CD14-positive monocyte (primary cell): ENCODE measurements at regions not wholly inside any gene's neighbourhood (a gene's known extent, or its start where the extent isn't known, plus 50 kb on each side); places are given as distances from the start of the nearest gene placed in this dataset.

Experiments
- DNase-seq, 3 donors: peaks; one replicate each; pipeline ENCODE4 v3.0.0-alpha.2; 2011 to 2022
- H2AFZ ChIP-seq: 2 replicates; pipeline ENCODE4 v1.6.0; 2012; ENCODE audit warnings: mild to moderate bottlenecking, low read depth, low read length, inconsistent platforms; ENCODE audit not compliant: insufficient read depth, poor library complexity, severe bottlenecking
- H3K27ac ChIP-seq, 2 donors: 1 replicate in 1 of 2; 2 replicates in 1 of 2; pipeline ENCODE4 v1.5.1; 2012 to 2013; ENCODE audit warnings: low read length in 2 of 2, control low read depth in 1 of 2, inconsistent platforms in 1 of 2, low read depth in 1 of 2, mild to moderate bottlenecking in 1 of 2
- H3K27me3 ChIP-seq, 2 donors: one replicate each; pipeline versions ENCODE4 v1.6.0 to v1.6.1; 2011 to 2013; ENCODE audit warnings: low read length in 2 of 2; ENCODE audit not compliant: control insufficient read depth in 2 of 2, insufficient read depth in 2 of 2
- H3K36me3 ChIP-seq, 2 donors: replicated peaks in 1 of 2; 1 replicate in 1 of 2; 2 replicates in 1 of 2; pipeline versions ENCODE4 v1.5.1 to v1.6.1; 2012 to 2013; ENCODE audit warnings: low read length in 2 of 2, control low read depth in 1 of 2, inconsistent platforms in 1 of 2, mild to moderate bottlenecking in 1 of 2; ENCODE audit not compliant: insufficient read depth in 2 of 2, control insufficient read depth in 1 of 2
- H3K4me1 ChIP-seq, 2 donors: 1 replicate in 1 of 2; 2 replicates in 1 of 2; pipeline versions ENCODE4 v1.5.1 to v1.6.1; 2012 to 2013; ENCODE audit warnings: low read length in 2 of 2, control low read depth in 1 of 2, inconsistent platforms in 1 of 2, mild to moderate bottlenecking in 1 of 2, moderate library complexity in 1 of 2; ENCODE audit not compliant: insufficient read depth in 2 of 2, control insufficient read depth in 1 of 2
- H3K4me2 ChIP-seq: replicated peaks from 2 replicates; pipeline ENCODE3; 2012; ENCODE audit warnings: low read length, moderate library complexity, mild to moderate bottlenecking; ENCODE audit not compliant: poor library complexity, severe bottlenecking; ENCODE audit errors: extremely low read depth
- H3K4me3 ChIP-seq, 3 experiments: fragments of 200-600 bp in 1 of 3; sonication (generic) in 1 of 3; replicated peaks in 1 of 3; 1 replicate in 2 of 3; 2 replicates in 1 of 3; pipeline ENCODE4 v1.5.1; 2011 to 2013; ENCODE audit warnings: low read length in 3 of 3, mild to moderate bottlenecking in 3 of 3, control low read depth in 2 of 3, low read depth in 2 of 3, inconsistent platforms in 1 of 3, moderate library complexity in 1 of 3
- H3K79me2 ChIP-seq: 2 replicates; pipeline ENCODE4 v1.6.0; 2012; ENCODE audit warnings: mild to moderate bottlenecking, control low read depth, inconsistent platforms, low read length, moderate library complexity; ENCODE audit not compliant: insufficient read depth
- H3K9ac ChIP-seq: 2 replicates; pipeline ENCODE4 v1.6.0; 2017; ENCODE audit warnings: low read length, mild to moderate bottlenecking; ENCODE audit not compliant: insufficient read depth, poor library complexity, severe bottlenecking
- H3K9me3 ChIP-seq, 2 donors: replicated peaks in 1 of 2; 1 replicate in 1 of 2; 2 replicates in 1 of 2; pipeline versions ENCODE4 v1.5.1 to v1.6.1; 2012 to 2013; ENCODE audit warnings: low read length in 2 of 2, control low read depth in 1 of 2; ENCODE audit not compliant: control insufficient read depth in 1 of 2, insufficient read depth in 1 of 2
- H4K20me1 ChIP-seq: 2 replicates; pipeline ENCODE4 v1.6.0; 2012; ENCODE audit warnings: mild to moderate bottlenecking, low read length, control low read depth, moderate library complexity; ENCODE audit not compliant: insufficient read depth
- H3K27ac Mint-ChIP-seq, 7 donors: one replicate each; pipeline ENCODE4 v1.8.0; 2020; ENCODE audit warnings: mild to moderate bottlenecking in 7 of 7, mixed read lengths in 7 of 7, moderate library complexity in 6 of 7, inconsistent platforms in 2 of 7
- H3K27me3 Mint-ChIP-seq, 3 donors: one replicate each; pipeline ENCODE4 v1.8.0; 2021 to 2022; ENCODE audit warnings: low read depth in 3 of 3, mild to moderate bottlenecking in 3 of 3, mixed read lengths in 3 of 3, moderate library complexity in 3 of 3, inconsistent platforms in 1 of 3
- H3K36me3 Mint-ChIP-seq, 2 donors: one replicate each; pipeline ENCODE4 v1.8.0; 2020; ENCODE audit warnings: mixed read lengths in 2 of 2, inconsistent platforms in 1 of 2, mild to moderate bottlenecking in 1 of 2
- H3K4me1 Mint-ChIP-seq: one replicate; pipeline ENCODE4 v1.8.0; 2020; ENCODE audit warnings: mild to moderate bottlenecking, mixed read lengths
- H3K4me3 Mint-ChIP-seq, 2 donors: one replicate each; pipeline ENCODE4 v1.8.0; 2020; ENCODE audit warnings: mild to moderate bottlenecking in 2 of 2, mixed read lengths in 2 of 2, moderate library complexity in 1 of 2
- H3K9me3 Mint-ChIP-seq, 7 donors: one replicate each; pipeline ENCODE4 v1.8.0; 2020 to 2022; ENCODE audit warnings: mixed read lengths in 7 of 7, mild to moderate bottlenecking in 6 of 7, moderate library complexity in 6 of 7, inconsistent platforms in 2 of 7
- WGBS: methylation state at CpG from one replicate; pipeline ENCODE4 v1.1.5; 2013; ENCODE audit warnings: missing lambda C conversion rate; ENCODE audit not compliant: insufficient coverage; 5-methylcytosine and 5-hydroxymethylcytosine counted together
- intact Hi-C, 2 donors: fragments of 100-400 bp; cut with micrococcal nuclease; formaldehyde crosslinking; loops; one replicate each; pipeline versions ENCODE4 v1.15.0 to v1.15.1; 2023
- TF ChIP-seq, protein P1 (sequence below): fragments of 200-600 bp; IDR thresholded peaks from one replicate; pipeline ENCODE4 v1.8.0; 2022; ENCODE audit warnings: antibody characterized with exemption, mild to moderate bottlenecking

DNA sequence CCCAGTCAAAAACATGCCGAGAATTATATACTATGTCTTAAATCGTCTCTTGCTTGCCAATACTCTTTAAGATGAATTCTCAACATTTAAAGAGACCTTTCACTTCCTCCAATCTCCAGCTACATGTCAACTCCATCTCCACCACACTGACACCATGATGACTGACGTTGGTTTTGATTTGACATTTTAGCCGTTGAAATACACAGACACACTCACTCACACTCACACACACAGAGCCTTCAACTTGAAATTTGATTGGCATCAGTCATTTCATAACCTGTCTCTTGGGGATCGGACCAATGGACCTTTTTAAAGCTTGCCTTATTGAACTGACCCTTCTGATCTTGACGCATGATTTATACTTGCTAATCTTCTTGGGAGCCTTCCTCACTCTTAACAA, 230.8 kb upstream of the PIK3C3 start:
- no peak overlapping the region for H3K4me3 Mint-ChIP-seq
- H3K27me3 ChIP-seq: no peaks in the 10 kb centered on the region

DNA sequence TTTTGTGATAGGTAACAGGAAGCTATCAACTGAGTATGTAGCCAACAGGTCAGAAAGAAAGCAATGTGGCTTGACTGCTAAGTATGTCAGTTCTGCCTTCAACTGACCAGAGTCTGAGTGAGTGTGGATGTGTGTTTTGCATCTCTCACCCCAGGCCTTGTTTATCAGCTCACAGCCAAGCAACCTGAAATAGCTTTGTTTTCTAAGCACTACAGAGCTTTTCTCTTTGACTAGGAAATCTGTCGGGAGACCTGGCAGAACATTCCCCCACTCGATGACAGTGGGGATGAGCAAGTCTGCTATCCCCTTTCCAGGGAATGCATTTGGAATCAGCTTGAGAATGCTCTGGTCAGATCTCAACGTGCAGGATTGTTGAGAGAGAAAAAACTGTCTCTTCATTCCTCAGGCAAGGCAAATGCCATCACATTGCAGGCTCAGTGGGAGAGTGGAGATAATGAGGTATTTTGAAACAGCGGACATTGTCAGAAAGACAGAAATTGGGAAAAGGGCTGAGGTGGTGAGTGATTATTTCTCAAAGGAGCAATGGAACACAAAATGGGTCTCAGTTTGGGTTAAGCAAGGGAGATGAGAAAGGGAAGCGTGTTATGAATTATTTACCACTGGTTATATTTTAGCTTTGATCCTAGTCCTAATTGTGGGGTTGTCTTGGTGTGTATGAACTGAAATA, 233.8 kb upstream of the PIK3C3 start:
- WGBS: 100% methylated on average over 3 of the region's 5 CpGs
- Mint-ChIP-seq H3K9me3 (peaks cover 0 to 9% (median 0%) of the 10 kb centered on the region in 7 donors), H3K4me3 (no peak overlapping the region), H3K4me1 (no peaks in the 10 kb centered on the region), H3K27me3 (no peaks in the 10 kb centered on the region), H3K36me3 (no peaks in the 10 kb centered on the region), H3K27ac (no peak overlapping the region)
- TF ChIP-seq, protein P1, sequence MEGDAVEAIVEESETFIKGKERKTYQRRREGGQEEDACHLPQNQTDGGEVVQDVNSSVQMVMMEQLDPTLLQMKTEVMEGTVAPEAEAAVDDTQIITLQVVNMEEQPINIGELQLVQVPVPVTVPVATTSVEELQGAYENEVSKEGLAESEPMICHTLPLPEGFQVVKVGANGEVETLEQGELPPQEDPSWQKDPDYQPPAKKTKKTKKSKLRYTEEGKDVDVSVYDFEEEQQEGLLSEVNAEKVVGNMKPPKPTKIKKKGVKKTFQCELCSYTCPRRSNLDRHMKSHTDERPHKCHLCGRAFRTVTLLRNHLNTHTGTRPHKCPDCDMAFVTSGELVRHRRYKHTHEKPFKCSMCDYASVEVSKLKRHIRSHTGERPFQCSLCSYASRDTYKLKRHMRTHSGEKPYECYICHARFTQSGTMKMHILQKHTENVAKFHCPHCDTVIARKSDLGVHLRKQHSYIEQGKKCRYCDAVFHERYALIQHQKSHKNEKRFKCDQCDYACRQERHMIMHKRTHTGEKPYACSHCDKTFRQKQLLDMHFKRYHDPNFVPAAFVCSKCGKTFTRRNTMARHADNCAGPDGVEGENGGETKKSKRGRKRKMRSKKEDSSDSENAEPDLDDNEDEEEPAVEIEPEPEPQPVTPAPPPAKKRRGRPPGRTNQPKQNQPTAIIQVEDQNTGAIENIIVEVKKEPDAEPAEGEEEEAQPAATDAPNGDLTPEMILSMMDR: no peak
- Histone ChIP-seq H3K79me2 (no peaks in the 10 kb centered on the region), H3K36me3 (no peaks in the 10 kb centered on the region), H3K4me1 (no peaks in the 10 kb centered on the region), H3K4me2 (no peak overlapping the region), H3K4me3 (no peak overlapping the region), H3K9me3 (no peaks in the 10 kb centered on the region), H3K9ac (no peak overlapping the region), H4K20me1 (no peaks in the 10 kb centered on the region), H2AFZ (no peak overlapping the region), H3K27me3 (no peaks in the 10 kb centered on the region), H3K27ac (no peak overlapping the region)
- no peak for DNase-seq
- intact Hi-C loops: no loop called here

More for the DNA sequence above, 230.8 kb upstream of the PIK3C3 start:
- no peak for DNase-seq
- Histone ChIP-seq H3K9ac (no peak overlapping the region), H3K4me2 (no peak overlapping the region), H3K4me1 (no peaks in the 10 kb centered on the region), H3K4me3 (no peak overlapping the region), H4K20me1 (no peaks in the 10 kb centered on the region), H3K36me3 (no peaks in the 10 kb centered on the region), H3K27ac (no peak overlapping the region), H3K9me3 (no peaks in the 10 kb centered on the region), H2AFZ (no peak overlapping the region), H3K79me2 (no peaks in the 10 kb centered on the region)
- 87% methylated on average over 4 of the region's 6 CpGs for WGBS
- intact Hi-C loops: no loop called here
- H3K4me1 Mint-ChIP-seq: no peaks in the 10 kb centered on the region
- peaks cover 0 to 1% (median 0%) of the 10 kb centered on the region in 3 donors for H3K27me3 Mint-ChIP-seq
- TF ChIP-seq, protein P1: no peak
- H3K9me3 Mint-ChIP-seq: peaks cover 0 to 9% (median 0%) of the 10 kb centered on the region in 7 donors
- H3K36me3 Mint-ChIP-seq: no peaks in the 10 kb centered on the region
- no peak overlapping the region for H3K27ac Mint-ChIP-seq
